C1 segment of cervical spinal cord (tissue), 14 donors: ENCODE measurements at regions not wholly inside any gene's neighbourhood (a gene's known extent, or its start where the extent isn't known, plus 50 kb on each side); places are given as distances from the start of the nearest gene placed in this dataset.

ENCODE experiments used
- DNase-seq, 14 donors: peaks; one replicate each; lab custom pipeline; 2025; lab: John Stamatoyannopoulos, UW

GRCh38 chr5:116389601-116390000 is 185.0 kb downstream of the SEMA6A start:
- no peak for DNase-seq

GRCh38 chr5:116388564-116389258 is 185.9 kb downstream of the SEMA6A start:
- no peak for DNase-seq

- no peak for DNase-seq
Measured at GRCh38 chr5:116387738-116388137, 186.9 kb downstream of the SEMA6A start.

- no peak for DNase-seq
Measured at GRCh38 chr5:116386633-116387032, 188.0 kb downstream of the SEMA6A start.

- DNase-seq, result no peak
Measured at GRCh38 chr5:116382874-116383266, 191.8 kb downstream of the SEMA6A start.

GRCh38 chr5:116382032-116382873 is 192.4 kb downstream of the SEMA6A start:
- DNase-seq, result peak in 1 of 14 donors; percentile 68

- no peak for DNase-seq
Measured at GRCh38 chr5:116381201-116381600, 193.4 kb downstream of the SEMA6A start.

GRCh38 chr5:116380621-116381020 is 194.0 kb downstream of the SEMA6A start:
- no peak for DNase-seq

- DNase-seq, result no peak
Measured at GRCh38 chr5:116379306-116379705, 195.3 kb downstream of the SEMA6A start.

GRCh38 chr5:116378777-116379121 is 195.9 kb downstream of the SEMA6A start:
- no peak for DNase-seq

GRCh38 chr5:116378007-116378776 is 196.4 kb downstream of the SEMA6A start:
- DNase-seq, result no peak

- no peak for DNase-seq
Measured at GRCh38 chr5:116377276-116378006, 197.2 kb downstream of the SEMA6A start.

GRCh38 chr5:116375926-116376325 is 198.7 kb downstream of the SEMA6A start:
- DNase-seq, result peak in 1 of 14 donors; percentile 55

GRCh38 chr5:116374434-116374852 is 200.2 kb downstream of the SEMA6A start:
- DNase-seq, result no peak

GRCh38 chr5:116372931-116373597 is 201.6 kb downstream of the SEMA6A start:
- DNase-seq, result no peak

GRCh38 chr5:116371935-116372334 is 202.7 kb downstream of the SEMA6A start:
- DNase-seq, result no peak

- DNase-seq, result no peak
Measured at GRCh38 chr5:116371431-116371830, 203.2 kb downstream of the SEMA6A start.

- DNase-seq, result no peak
Measured at GRCh38 chr5:116370886-116371285, 203.7 kb downstream of the SEMA6A start.

GRCh38 chr5:116370149-116370548 is 204.5 kb downstream of the SEMA6A start:
- no peak for DNase-seq

GRCh38 chr5:116365006-116365496 is 209.6 kb downstream of the SEMA6A start:
- no peak for DNase-seq

- no peak for DNase-seq
Measured at GRCh38 chr5:116363780-116364179, 210.8 kb downstream of the SEMA6A start.
